ENCODE measurements at regions not wholly inside any gene's neighbourhood (a gene's known extent, or its start where the extent isn't known, plus 50 kb on each side); places are given as distances from the start of the nearest gene placed in this dataset.

- TF ChIP-seq, protein P1, sequence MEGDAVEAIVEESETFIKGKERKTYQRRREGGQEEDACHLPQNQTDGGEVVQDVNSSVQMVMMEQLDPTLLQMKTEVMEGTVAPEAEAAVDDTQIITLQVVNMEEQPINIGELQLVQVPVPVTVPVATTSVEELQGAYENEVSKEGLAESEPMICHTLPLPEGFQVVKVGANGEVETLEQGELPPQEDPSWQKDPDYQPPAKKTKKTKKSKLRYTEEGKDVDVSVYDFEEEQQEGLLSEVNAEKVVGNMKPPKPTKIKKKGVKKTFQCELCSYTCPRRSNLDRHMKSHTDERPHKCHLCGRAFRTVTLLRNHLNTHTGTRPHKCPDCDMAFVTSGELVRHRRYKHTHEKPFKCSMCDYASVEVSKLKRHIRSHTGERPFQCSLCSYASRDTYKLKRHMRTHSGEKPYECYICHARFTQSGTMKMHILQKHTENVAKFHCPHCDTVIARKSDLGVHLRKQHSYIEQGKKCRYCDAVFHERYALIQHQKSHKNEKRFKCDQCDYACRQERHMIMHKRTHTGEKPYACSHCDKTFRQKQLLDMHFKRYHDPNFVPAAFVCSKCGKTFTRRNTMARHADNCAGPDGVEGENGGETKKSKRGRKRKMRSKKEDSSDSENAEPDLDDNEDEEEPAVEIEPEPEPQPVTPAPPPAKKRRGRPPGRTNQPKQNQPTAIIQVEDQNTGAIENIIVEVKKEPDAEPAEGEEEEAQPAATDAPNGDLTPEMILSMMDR (conservative IDR thresholded peaks at IDR 0.05), result no peak
- TF ChIP-seq EZH2 (IDR thresholded peaks at IDR 0.05; ENCODE audit: low read depth), result no peak
Measured at GRCh38 chr7:79734181-79734580, 280.7 kb upstream of the MAGI2 start.
